DMS153 (cell line): ENCODE measurements at regions not wholly inside any gene's neighbourhood (a gene's known extent, or its start where the extent isn't known, plus 50 kb on each side); places are given as distances from the start of the nearest gene placed in this dataset.

Experiments used
- DNase-seq: peaks from one replicate; lab custom pipeline; 2025; lab: John Stamatoyannopoulos, UW

- no peak for DNase-seq
Observed at GRCh38 chr9:99544526-99544925, 277.2 kb upstream of the NR4A3 start.

- no peak for DNase-seq
Observed at GRCh38 chr9:99549441-99549840, 272.2 kb upstream of the NR4A3 start.

GRCh38 chr9:99555792-99556191 is 265.9 kb upstream of the NR4A3 start:
- DNase-seq = no peak

GRCh38 chr9:99556998-99557397 is 264.7 kb upstream of the NR4A3 start:
- DNase-seq = no peak

GRCh38 chr9:99557816-99558215 is 263.9 kb upstream of the NR4A3 start:
- no peak for DNase-seq

- DNase-seq = no peak
Observed at GRCh38 chr9:99559776-99560175, 261.9 kb upstream of the NR4A3 start.

- no peak for DNase-seq
Observed at GRCh38 chr9:99560561-99560960, 261.1 kb upstream of the NR4A3 start.

- no peak for DNase-seq
Observed at GRCh38 chr9:99561509-99561917, 260.2 kb upstream of the NR4A3 start.

GRCh38 chr9:99561961-99562565 is 259.6 kb upstream of the NR4A3 start:
- no peak for DNase-seq

GRCh38 chr9:99563364-99563763 is 258.3 kb upstream of the NR4A3 start:
- no peak for DNase-seq

GRCh38 chr9:99565203-99565602 is 256.5 kb upstream of the NR4A3 start:
- no peak for DNase-seq

GRCh38 chr9:99567436-99567835 is 254.2 kb upstream of the NR4A3 start:
- DNase-seq = no peak

GRCh38 chr9:99569840-99570239 is 251.8 kb upstream of the NR4A3 start:
- no peak for DNase-seq

GRCh38 chr9:99572567-99572966 is 249.1 kb upstream of the NR4A3 start:
- DNase-seq = no peak

- no peak for DNase-seq
Observed at GRCh38 chr9:99573085-99573484, 248.6 kb upstream of the NR4A3 start.

- no peak for DNase-seq
Observed at GRCh38 chr9:99573886-99574285, 247.8 kb upstream of the NR4A3 start.

GRCh38 chr9:99576002-99576401 is 245.7 kb upstream of the NR4A3 start:
- DNase-seq = no peak

- no peak for DNase-seq
Observed at GRCh38 chr9:99576876-99577275, 244.8 kb upstream of the NR4A3 start.

- DNase-seq = no peak
Observed at GRCh38 chr9:99577351-99577750, 244.3 kb upstream of the NR4A3 start.

- DNase-seq = no peak
Observed at GRCh38 chr9:99578666-99579065, 243.0 kb upstream of the NR4A3 start.

GRCh38 chr9:99579964-99580363 is 241.7 kb upstream of the NR4A3 start:
- no peak for DNase-seq

- DNase-seq = no peak
Observed at GRCh38 chr9:99582814-99583213, 238.9 kb upstream of the NR4A3 start.

- DNase-seq = no peak
Observed at GRCh38 chr9:99588299-99588698, 233.4 kb upstream of the NR4A3 start.

GRCh38 chr9:99588747-99589146 is 232.9 kb upstream of the NR4A3 start:
- no peak for DNase-seq

GRCh38 chr9:99590410-99590809 is 231.3 kb upstream of the NR4A3 start:
- no peak for DNase-seq
